ENCODE measurements at regions not wholly inside any gene's neighbourhood (a gene's known extent, or its start where the extent isn't known, plus 50 kb on each side); places are given as distances from the start of the nearest gene placed in this dataset.

DNA sequence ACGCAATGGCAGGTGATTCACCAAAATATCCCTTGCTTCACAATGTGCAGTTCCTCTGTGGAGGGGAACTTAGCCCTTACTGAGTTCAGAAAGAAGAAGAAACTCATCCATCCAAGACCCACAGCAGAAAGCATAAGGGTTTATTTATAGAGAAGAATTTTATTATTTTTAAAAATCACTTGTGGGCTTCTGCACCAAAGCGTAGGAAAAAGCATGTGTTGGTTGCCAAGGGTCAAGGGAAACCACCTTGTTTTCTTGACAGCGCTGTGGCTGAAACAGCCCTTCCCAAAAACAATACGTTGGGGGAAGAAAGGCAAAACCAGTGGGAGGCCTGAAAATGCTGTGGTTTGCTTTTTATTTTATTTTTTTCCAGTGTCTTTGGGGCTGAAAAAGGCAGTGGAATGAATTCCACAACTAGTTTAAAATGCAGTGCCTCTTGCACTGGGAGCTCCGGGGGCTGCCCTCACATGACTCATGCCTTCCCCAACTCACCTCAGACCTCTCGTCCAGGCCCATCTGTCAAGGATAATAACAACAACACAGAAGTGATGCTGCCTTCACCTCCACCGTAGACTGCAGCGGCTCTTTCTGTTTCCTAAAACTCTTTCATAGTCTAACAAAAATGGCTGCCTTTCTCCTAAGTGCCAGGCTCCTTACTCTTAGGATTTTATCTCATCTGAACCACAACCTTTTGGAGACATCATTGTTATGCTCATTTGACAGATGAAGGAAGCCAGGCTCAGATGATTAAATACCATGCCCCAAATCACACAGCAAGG is 224.2 kb upstream of the JUN start:
- DNase-seq: peak; percentile 67

DNA sequence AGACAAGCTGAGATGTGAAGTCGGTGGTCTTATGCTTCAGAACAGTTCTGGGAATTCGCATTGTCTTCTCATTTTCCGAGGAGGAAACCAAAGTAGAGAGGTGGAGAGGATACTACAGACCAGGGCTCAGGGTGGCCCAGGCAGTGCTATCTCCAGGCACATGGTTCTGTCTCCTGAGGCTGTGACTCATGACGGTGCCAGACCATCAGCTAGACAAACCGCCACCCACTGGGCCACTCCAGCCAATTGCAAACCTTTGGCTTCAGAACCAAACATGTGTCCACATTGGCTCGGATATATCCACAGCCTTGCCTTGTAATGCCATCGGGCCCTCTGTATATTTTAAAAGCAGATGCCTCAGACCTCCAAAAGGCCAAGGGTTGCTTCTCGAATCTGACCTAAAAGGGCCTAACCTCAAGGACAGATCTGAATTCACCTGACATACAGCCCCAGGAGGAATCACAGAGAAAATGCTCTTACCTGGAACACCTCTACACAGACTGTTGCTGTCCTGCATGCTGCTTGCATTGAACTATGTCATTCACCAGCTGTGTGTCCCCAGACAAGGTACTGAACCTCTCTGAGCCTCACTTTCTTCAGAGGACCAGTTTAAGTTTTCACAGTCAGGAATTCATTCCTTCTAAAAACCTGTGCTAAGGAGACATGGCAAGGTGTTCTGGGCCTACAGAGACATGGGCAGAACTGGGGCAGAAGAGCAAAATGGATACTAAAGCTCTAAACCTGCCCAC is 224.9 kb upstream of the JUN start:
- DNase-seq: no peak

DNA sequence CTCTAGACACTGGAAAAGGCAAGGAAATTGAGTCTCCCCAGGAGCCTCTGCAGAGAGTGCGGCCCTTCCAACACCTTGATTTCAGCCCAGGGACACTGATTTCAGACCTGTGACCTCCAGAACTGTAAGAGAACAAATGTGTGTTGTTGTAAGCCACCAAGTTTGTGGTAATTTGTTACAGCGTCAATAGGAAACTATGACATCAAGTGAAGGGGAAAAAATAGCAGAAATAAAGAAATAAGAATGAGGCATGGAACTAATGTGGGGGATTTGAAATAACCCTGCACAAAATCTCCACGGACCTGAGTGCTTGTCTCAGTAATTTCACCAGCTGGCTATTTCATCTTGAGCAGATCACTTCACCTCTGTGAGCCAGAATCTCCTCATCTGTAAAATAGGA is 227.8 kb upstream of the JUN start:
- no peak for DNase-seq

DNA sequence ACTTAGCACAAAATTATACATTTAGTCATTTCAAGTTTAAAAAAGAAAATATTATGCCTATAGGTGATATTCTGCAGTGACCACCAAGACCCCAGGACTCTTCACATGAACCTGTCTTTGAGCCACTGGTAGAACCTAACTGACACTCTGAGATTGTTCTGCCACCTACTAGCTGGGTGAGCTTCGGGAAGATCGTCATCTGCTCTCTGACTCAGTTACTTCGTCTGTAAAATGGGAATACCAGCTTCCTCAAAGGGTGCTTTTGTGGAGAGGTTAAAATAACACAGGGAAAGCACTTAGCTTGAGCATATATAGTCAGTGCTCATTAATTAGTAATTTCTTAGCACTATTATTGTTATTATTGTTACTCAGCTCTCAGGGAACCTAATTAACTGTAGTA is 228.5 kb upstream of the JUN start:
- DNase-seq: no peak

DNA sequence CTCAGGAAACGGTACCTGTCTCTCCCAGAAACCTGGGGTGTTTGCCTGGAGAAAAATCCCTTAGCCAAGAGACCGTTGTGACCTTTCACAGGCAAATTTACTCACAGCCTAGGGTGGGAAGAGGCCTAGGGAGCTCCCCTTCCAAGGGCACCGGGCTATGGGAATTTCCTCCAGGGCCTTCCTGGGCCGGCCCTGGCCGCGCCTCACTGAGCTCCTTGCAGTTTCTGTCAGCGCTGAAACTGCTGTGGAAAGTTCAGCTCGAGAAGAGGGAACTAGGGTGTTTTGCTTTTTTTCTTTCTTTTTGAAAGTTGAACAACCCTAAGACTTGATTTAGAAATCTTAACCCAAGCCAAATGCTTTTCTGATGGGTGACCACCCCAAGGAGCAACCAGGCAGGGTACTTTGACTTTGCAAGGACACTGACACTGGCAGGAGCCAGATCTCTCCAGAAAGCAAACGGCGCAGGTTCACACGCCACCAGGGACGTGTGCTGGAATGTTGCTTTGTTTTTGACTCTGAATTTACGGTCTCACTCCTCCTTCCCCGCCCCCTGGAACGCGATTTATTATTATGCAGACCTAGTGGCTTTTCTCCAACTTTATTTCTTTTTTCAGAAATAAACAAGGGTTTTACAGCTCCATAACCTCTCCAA is 229.6 kb upstream of the JUN start:
- peak; percentile 47 for DNase-seq

DNA sequence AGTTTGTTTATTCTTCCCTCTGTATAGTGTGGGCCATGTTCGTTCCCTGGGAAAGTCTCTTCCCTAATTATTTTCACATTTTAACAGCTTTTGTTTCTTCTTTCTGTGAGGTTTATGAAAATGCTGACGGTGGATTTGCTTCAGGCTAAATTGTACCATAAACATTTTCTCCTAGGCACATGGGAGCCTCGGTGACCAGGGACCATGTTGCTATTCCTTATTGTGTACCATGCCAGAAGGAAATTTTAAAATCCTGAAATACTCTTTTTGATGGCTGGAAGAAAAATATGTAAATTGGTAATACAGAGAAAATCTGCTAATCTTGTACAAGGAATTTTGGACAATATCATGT is 230.1 kb upstream of the JUN start:
- DNase-seq: no peak

DNA sequence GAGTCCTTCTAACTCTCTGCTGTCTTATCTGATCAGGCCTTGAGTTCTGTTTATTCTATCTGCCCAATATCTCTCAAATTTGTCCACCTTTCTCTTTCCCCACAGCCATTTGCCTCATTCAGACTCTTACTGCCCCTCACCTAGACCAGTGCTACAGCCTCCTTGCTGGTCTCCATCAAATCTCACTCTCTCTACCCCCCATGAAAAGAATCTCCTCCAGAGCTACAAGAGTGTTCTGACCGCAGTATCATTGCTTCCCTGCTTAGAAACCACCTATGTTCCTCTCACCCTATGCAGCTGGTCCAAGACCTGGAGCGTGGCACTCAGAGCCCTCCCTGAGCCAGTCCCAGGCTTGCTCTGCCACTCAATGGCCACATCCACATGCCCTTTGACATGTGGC is 231.0 kb upstream of the JUN start:
- no peak for DNase-seq

DNA sequence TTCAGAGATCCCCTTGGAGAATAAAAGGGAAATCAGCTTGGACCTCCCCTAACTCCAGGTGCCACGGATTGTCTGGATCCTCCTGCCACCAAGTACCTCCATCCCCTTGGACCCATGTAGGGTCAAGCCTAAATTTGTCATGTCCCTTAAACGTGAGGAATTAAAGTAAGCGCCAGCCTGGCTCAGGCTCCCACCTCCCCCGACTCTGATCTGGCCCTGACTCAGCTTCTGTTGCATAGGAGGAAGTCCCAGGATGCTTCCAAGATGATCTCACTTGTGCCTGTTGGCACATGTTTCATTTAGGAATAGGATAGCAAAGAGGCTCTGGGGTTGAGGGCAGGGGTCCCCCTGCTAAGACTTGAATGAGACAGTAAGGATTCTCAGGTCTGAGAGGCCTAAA is 231.9 kb upstream of the JUN start:
- peak; percentile 23 for DNase-seq

DNA sequence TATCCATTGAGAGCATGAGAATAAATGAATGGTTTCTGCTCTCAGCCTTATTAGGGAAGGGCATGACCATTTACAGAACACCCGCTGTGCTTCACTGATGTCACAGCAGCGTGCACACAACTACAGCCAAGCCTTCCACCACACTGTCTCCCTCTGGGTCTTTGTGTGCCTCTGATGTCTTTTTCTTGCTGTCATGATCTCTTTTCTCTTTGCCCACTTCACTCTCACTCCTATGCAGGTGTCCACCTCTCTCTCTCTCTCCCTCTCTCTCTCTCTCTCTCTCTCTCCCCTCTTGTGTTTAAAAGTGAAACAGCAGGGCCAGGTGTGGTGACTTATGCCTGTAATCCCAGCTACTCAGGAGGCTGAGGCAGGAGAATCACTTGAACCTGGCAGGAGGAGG is 232.5 kb upstream of the JUN start:
- no peak for DNase-seq

DNA sequence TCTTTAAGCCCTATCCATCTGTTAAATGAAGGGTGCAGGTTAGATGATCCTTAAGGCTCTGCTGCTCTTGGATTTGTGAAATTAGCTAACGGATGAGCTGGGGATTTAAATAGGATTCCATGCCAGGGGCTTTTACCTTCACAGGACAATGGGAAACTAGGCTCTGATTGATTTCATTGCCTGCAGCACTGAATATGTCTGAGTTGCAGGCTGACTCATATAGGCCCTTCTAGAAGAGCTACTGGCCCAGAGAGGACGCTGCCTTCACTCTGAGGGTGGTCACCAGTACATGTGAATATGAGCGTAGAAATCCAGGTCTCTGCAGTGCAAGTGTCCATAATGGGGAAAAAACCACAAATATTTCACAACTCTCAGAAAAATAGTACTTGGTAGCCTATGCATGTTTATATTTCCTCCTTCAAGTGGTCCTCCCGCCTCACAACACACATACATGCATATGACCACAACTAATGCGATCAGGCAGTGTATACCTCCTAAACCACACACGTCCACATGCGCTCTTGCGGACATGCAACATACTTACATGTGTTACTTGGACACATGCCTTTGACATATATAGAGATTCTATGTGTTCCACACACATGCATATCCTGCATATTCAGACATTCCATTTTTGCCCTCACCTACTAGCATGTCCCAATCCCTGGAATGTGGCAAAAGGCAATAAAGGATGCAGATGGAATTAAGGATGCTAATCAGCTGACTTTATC is 233.8 kb upstream of the JUN start:
- no peak for DNase-seq

DNA sequence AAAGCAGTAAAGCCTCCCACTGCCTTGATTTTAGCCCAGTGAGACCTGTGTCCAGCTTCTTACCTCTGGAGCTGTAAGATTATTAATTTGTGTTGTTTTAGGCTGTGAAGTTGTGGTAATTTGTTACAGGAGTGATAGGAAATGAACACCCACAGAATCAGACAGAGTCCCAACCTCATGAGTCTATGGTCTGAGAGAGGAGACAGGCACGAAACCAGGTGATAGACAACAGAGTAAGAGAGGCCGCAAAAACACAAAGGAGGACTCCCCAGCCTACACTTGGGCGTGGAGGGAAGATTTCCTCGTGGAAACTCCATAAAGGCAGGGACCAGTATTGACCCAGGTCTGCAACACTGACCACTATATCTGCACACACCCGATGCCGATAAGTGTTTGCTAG is 234.6 kb upstream of the JUN start:
- no peak for DNase-seq

DNA sequence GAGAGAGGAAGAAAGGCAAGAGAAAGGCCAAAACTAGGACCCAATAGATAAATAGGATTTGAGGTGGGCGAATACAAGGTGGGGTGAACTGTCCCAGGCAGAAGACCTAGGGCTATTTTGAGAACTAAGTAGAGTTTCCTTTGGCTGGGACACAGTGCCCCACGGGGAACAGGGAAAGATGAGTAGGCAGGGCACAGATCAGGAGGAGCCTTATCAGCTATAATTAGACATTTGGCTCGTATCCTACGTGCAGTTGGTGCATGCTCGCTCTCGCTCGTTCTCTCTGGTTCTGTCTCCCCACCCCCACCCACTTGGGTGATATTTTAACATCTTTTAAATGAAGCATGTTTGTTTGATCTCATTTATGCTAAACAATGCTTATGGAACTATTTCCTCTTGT is 235.0 kb upstream of the JUN start:
- no peak for DNase-seq

DNA sequence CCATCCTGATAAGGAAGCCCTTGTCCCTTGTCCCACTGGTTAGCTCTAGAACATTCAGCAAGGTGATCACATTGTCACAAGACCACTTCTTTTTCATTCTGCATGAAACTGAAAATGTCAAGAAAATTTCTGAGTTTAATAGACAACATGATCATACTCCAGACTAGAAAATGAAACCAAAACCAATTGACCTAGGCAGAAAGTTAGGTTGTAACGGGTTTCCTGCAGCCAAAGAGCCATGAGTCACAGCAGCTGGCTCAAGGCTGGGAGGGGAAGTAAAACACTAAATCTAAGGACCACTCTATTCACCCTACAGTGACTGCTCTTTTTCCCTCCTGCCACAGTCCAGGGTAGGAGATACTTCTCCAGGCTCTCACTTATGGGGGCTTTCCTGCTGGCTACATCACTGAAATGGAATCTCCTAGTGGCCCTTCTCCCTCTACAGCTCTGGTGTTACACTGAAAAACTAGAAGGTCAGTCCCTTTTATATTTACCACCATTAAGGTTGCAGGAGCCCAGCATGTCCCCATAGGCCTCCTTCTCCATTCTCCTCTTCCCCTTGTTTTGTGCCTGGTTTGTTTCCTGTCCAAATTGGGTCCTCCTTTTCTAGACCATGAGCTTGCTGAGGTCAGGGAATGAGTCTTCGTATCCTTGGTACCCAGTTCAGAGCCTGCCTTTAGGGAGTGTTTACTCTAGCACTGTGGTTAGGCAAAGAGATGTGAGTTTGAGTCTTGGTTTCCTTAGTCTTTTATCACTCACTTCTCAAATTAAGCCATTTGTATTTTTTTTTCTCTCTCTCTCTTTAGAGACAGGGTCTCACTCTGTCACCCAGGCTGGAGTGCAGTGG is 236.5 kb upstream of the JUN start:
- peak; percentile 62 for DNase-seq

DNA sequence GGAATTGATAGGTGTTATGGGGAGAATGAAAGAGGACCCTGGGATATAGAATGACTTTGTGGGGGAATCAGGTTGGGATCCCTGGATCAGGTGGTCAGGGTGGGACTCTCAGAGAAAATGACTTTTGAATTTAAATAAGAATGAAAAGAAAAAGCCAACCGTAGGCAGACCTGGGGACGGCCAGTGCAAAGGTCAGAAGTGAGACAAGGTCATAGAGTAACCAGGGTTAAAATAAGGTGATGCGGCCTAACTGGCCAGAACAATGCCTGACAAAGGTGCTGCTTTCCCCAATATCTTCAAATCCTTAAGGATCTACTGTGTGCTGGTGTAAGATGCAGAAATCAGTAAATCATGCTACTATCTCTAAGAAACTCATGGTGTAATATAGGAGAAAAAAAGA is 238.4 kb upstream of the JUN start:
- no peak for DNase-seq

DNA sequence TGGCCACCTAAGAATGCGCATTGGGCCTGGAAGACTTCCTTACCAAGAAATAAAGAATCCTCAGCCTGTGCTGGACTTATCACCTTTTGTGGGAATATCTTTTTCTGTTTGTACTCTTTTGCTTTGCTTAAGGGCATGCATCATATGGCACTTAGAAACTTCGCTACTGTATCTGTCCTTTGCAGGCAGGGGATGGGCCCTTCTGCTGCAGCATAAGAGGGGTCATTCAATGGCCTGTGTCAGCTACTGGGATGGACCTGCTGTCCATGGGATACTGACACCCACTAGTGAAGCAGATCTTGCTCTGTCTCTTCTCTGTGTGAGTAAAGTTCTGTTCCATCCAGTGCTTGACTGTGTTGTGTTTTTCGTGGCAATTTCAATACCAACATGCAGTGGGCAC is 239.0 kb upstream of the JUN start:
- DNase-seq: no peak

DNA sequence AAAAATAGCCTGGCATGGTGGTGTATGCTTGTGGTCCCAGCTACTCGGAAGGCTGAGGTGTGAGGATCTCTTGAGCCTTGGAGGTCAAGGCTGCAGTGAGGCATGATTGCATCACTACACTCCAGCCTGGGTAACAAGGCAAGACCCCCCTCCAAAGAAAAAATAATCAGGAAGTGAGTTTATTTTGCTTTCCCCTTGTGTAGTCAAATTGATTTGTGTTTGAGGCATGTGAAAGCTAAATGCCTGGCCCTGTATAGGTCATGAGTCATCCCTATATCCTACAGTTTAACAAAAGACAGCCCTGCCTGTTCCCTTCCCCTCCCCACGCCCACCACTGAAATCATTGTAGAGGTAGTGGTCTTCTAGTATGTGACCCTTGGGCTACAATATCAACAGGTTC is 241.4 kb upstream of the JUN start:
- no peak for DNase-seq

DNA sequence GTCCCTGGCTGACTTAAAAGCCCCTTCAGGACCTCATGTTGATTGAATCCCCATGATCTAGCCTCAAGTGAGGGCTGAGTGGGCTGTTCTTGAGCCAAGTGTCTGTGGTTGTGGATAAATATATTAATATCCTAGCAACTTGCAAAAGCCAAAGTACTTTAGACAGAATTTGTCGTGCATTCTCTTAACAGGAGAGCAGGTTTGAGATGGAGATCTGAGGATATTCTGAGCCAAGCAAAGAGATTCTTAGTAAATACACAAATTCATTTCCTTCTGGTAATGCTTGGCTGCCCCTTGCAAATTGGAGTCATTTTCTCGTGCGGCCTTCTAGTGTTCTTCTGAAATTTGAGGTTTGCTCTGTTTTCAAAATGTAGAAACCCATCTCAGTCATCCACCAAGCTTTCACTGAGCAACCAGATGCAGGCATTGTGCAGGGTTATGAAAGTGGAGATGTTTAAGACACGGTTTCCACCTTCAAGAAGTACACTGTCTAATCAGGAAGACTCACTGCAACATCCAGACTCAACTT is 242.1 kb upstream of the JUN start:
- peak; percentile 29 for DNase-seq

DNA sequence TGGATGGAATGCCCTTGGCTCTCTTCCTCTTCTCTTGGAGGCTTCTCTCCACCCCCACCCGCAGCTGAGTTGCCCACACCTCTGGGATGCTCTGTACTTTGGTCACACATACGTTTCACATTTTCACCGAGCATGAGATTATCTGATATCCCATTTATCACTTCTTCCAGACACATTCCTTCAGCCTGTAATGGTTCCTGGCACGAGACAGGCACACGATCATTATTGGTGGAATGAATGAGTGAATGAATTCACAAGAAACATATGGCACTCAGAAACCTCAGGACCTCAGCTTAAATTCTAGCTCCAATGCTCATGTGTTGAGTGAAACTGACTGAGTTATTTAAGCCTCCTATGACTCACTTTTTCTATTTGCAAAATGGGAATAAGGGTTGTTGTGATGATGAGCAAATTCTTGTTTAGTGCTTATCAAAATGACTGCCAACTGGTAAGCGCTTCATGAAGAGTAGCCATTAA is 242.7 kb upstream of the JUN start:
- no peak for DNase-seq

DNA sequence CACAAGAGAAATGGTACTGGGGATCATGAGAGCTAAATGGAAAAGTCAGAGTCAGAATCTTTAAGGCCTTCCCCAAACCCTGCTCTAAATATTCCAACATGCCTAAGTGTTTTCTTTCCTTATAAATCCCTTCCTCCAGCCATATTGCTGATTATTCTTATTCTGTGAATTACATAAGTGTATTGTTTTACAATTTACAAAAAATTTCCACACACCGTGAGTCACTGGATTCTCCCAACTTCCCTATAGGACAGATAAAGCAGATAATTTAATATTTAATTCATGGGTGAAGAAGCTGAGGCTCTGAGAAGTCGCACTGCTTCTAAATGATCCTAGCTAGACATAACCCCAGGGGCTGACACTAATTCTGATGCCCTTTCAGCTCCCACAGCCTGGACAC is 243.3 kb upstream of the JUN start:
- DNase-seq: no peak

DNA sequence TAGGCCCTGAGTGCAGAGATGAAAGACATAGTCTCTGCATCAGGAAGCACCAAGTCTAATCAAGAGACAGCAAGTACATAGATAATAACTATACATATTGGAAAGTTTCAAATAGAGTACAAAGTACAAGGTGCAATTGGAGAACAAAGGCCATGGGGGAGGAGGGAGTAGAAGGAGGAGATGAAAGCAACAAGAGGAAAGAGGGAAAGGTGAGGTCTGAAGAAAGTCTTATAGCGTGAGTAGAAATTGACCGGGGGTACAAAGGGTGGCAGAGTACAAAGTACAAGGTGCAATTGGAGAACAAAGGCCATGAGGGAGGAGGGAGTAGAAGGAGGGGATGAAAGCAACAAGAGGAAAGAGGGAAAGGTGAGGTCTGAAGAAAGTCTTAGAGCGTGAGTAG is 244.2 kb upstream of the JUN start:
- no peak for DNase-seq

DNA sequence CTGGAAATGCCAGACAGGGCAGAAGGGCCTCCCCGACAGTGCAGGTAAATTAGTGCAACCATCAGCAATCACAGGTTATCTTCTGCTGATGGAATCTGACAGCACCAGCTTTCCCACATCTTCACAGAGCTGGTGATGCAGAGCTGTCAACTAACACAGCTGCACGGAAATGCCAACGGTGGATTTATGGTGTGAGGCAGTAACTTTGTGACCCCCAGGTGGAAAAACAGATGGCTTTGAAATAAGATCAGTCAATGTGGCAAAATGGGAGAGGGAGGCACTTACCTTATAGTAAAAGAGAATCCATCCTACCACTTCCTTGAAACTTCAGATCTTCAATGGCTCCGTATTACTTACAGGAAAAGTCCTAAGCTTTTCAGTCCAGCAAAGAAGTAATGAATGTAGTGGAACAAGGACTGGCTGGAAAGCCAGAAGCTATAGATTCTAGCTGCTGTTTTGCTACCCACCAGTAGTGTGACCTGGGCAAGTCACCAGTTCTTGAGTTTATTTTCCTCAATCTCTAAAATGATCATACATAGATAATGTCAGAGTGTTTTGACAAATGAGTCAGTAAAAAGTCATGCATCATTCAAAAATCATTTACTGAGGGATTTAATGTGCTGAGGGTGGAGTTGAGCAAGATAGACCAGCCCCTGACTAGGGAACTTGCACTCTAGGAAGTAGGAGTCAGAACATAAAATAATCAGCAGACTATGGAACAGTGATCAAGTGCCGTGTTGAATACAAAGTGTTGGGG is 245.7 kb upstream of the JUN start:
- DNase-seq: no peak
